ENCODE measurements at regions not wholly inside any gene's neighbourhood (a gene's known extent, or its start where the extent isn't known, plus 50 kb on each side); places are given as distances from the start of the nearest gene placed in this dataset.

GRCh38 chr9:80664327-80665210 is 1024.8 kb downstream of the TLE1 start:
- TF ChIP-seq CTCF (IDR thresholded peaks at IDR 0.05) = no peak
- TF ChIP-seq EP300 (IDR thresholded peaks at IDR 0.05) = no peak
- TF ChIP-seq POLR2A (IDR thresholded peaks at IDR 0.05) = no peak
